WERI-Rb-1 (cell line): ENCODE measurements at regions not wholly inside any gene's neighbourhood (a gene's known extent, or its start where the extent isn't known, plus 50 kb on each side); places are given as distances from the start of the nearest gene placed in this dataset.
A peak's percentile ranks its signal among the peaks of the same experiment; 100 is the strongest.

Experiments
- DNase-seq: peaks from one replicate; pipeline ENCODE4 v3.0.0-alpha.2; 2020
- H3K27ac ChIP-seq: fragments of 250-450 bp; sonication (Bioruptor Pico); 2 replicates; pipeline ENCODE4 v1.5.1; 2020; ENCODE audit warnings: mild to moderate bottlenecking, moderate library complexity
- H3K27me3 ChIP-seq: fragments of 250-450 bp; sonication (Bioruptor Pico); 2 replicates; pipeline ENCODE4 v1.5.1; 2021; ENCODE audit warnings: mild to moderate bottlenecking, low read depth, moderate library complexity; ENCODE audit not compliant: insufficient read depth, severe bottlenecking
- H3K36me3 ChIP-seq: fragments of 250-450 bp; sonication (Bioruptor Pico); 2 replicates; pipeline ENCODE4 v1.5.1; 2020; ENCODE audit warnings: mild to moderate bottlenecking, moderate library complexity
- H3K4me3 ChIP-seq: 2 replicates; pipeline ENCODE4 v1.5.1; 2011; ENCODE audit warnings: low read depth, mild to moderate bottlenecking, control low read depth, low read length
- H3K9me3 ChIP-seq: fragments of 250-450 bp; sonication (Bioruptor Pico); 2 replicates; pipeline ENCODE4 v1.5.1; 2021; ENCODE audit warnings: mild to moderate bottlenecking, moderate library complexity; ENCODE audit not compliant: severe bottlenecking
- CTCF ChIP-seq: IDR thresholded peaks from 2 replicates; pipeline ENCODE4 v1.5.1; 2011; ENCODE audit warnings: low read depth, mild to moderate bottlenecking, control low read depth, inconsistent platforms, low read length

DNA sequence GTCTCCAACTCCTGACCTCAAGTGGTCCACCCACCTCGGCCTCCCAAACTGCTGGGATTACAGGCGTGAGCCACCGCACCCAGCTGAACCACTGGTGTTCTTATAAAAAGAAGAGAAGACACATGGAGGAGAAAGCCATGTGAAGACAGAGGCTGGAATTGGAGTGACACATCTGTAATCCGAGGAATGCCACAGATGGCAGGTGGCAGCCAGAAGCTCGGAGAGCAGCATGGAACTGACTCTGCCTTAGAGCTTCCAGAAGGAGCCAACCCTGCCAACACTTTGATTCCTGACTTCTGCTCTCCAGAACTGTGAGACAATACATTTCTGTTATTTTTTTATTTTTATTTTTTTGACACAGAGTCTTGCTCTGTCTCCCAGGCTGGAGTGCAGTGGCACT lies 59.0 kb upstream of the ATP2B4 start:
- Histone ChIP-seq H3K27me3 (no peaks in the 10 kb centered on the region), H3K36me3 (no peaks in the 10 kb centered on the region), H3K9me3 (no peaks in the 10 kb centered on the region), H3K27ac (no peak overlapping the region), H3K4me3 (no peak overlapping the region)
- no peak for DNase-seq
- TF ChIP-seq CTCF = no peak

DNA sequence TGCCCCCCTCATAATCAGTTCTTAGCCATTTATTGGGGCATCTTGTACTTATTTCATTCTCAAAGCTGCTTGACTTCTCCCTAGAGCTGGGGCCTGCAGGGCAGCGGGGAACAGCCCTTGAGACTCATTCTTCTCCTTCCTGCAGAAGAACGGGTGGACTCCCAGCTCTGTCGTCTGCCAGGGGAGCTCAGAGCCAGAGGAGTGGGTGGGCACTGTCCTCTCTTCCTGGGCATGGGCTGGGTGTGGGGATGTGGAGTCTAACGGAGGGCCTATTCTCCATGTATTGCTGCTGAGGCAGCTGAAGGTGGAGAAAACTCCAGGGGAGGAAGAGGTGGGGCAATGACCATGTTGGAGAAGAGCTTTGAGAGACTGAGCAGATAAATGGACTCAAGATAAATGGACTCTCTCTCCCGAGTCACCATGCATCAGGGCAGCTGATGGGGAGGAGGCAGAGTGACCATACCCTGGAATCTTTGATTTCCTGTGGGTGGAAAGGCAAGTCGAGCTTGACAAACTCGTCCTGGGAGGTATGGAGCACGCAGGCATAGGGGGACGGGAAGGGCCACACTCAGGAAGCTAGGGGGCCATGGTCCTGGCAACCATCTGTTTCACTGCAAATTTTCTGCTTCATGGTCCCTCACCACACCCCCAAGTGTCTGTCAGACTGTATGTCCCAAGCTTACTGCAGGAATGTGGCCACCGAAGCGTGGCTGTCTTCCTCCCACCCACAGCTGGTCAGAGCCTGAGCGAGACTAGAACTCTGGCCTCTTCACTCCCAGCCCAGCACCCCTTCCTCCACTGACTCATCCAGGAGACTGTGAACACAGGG lies 56.9 kb upstream of the ATP2B4 start:
- TF ChIP-seq CTCF = no peak
- no peak for DNase-seq
- Histone ChIP-seq H3K27me3 (no peaks in the 10 kb centered on the region), H3K36me3 (no peaks in the 10 kb centered on the region), H3K27ac (peak overlapping the region; percentile 3; the same call in 1 of the 2 replicates), H3K9me3 (no peaks in the 10 kb centered on the region), H3K4me3 (no peak overlapping the region)

GRCh38 chr1:203570805-203571204 lies 55.8 kb upstream of the ATP2B4 start:
- Histone ChIP-seq H3K9me3 (no peaks in the 10 kb centered on the region), H3K27ac (peak overlapping the region; percentile 46), H3K27me3 (no peaks in the 10 kb centered on the region), H3K36me3 (no peaks in the 10 kb centered on the region), H3K4me3 (no peak overlapping the region)
- DNase-seq = peak; percentile 95
- TF ChIP-seq CTCF = no peak

DNA sequence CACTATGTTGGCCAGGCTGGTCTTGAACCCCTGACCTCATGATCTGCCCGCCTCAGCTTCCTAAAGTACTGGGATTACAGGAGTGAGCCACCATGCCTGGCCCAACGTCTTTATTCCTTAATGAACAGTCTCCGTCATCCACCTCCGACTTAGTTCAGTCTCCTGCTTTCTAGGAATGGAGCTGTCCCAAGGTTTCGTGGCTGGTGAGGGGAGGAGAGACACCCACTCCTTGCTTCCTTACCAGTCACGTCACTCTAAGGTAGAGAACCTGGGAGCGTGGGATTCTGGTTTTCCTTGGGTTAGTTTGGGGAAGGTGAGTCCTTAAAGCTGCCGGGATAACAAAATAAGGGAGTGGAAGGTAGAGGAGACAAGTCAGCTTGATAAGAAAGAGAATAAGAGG lies 55.0 kb upstream of the ATP2B4 start:
- H3K4me3 ChIP-seq = no peak overlapping the region
- H3K36me3 ChIP-seq = no peaks in the 10 kb centered on the region
- no peak for TF ChIP-seq CTCF
- H3K27ac ChIP-seq = peak overlapping the region; percentile 46
- H3K9me3 ChIP-seq = no peaks in the 10 kb centered on the region
- H3K27me3 ChIP-seq = no peaks in the 10 kb centered on the region
- DNase-seq = no peak

DNA sequence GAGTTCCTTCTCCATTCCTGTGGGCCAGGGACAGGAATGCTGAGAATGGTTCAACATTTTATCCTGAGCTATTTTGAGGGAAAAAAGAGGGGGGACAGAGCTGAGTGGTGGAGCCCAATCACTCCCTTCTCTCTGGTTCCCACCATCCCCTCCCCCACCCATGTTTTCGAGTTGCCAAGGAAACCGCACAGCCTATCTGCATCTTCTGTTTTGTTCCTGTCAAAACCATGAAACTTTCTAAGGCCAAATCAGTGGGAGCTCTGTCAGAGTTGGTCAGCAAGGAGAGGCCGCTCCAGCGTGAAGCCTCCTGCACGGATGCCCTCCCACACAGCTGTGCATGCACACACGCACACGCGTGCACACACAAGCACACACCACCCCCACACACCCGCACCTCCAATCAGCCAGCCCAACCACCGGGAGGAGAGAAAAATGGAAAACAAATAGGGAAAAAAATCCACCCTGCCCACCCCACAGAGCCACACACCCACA lies 54.5 kb upstream of the ATP2B4 start:
- Histone ChIP-seq H3K4me3 (no peak overlapping the region), H3K9me3 (no peaks in the 10 kb centered on the region), H3K36me3 (no peaks in the 10 kb centered on the region), H3K27me3 (no peaks in the 10 kb centered on the region), H3K27ac (no peak overlapping the region; the same call in 1 of the 2 replicates)
- no peak for DNase-seq
- TF ChIP-seq CTCF = no peak

GRCh38 chr1:203573730-203574129 lies 52.9 kb upstream of the ATP2B4 start:
- H3K27me3 ChIP-seq = no peaks in the 10 kb centered on the region
- DNase-seq = no peak
- TF ChIP-seq CTCF = peak; percentile 40; the same call in 1 of the 2 replicates
- no peak overlapping the region for H3K27ac ChIP-seq
- no peak overlapping the region for H3K4me3 ChIP-seq
- no peaks in the 10 kb centered on the region for H3K36me3 ChIP-seq
- H3K9me3 ChIP-seq = no peaks in the 10 kb centered on the region
